ENCODE measurements at regions not wholly inside any gene's neighbourhood (a gene's known extent, or its start where the extent isn't known, plus 50 kb on each side); places are given as distances from the start of the nearest gene placed in this dataset.

- peak; percentile 69 for FAIRE-seq
- H3K27ac ChIP-seq (ENCODE audit: control insufficient read depth, insufficient read depth, low read length), result peak overlapping the region; percentile 49
Measured at GRCh38 chr3:170709046-170709445, 123.2 kb upstream of the SLC7A14 start.

GRCh38 chr3:170707899-170708298, 122.0 kb upstream of the SLC7A14 start:
- Histone ChIP-seq H3K4me1 (ENCODE audit: control insufficient read depth, extremely low read depth, insufficient read depth, low read length) (peaks cover 46% of the 10 kb centered on the region), H3K9ac (ENCODE audit: control insufficient read depth, extremely low read depth, insufficient read depth, low read length) (no peak overlapping the region), H3K9me1 (ENCODE audit: control insufficient read depth, extremely low read depth, insufficient read depth, low read length) (no peaks in the 10 kb centered on the region), H3K27ac (ENCODE audit: control insufficient read depth, insufficient read depth, low read length) (peak overlapping the region; percentile 49), H3K36me3 (ENCODE audit: control insufficient read depth in 2 of 2, extremely low read depth in 1 of 2, insufficient read depth in 2 of 2, low read length in 2 of 2) (no peaks in the 10 kb centered on the region), H3K4me3 (ENCODE audit: control insufficient read depth in 2 of 3, extremely low read depth in 1 of 3, insufficient read depth in 2 of 3, low read depth in 1 of 3, low read length in 3 of 3) (no peak overlapping the region), H3K27me3 (ENCODE audit: control insufficient read depth, extremely low read depth, insufficient read depth, low read length) (no peaks in the 10 kb centered on the region), H4K20me1 (ENCODE audit: control insufficient read depth, extremely low read depth, insufficient read depth, low read length) (no peaks in the 10 kb centered on the region), H2AFZ (ENCODE audit: control insufficient read depth, low read length) (no peak overlapping the region), H3K79me2 (ENCODE audit: control insufficient read depth, insufficient read depth, low read length) (no peaks in the 10 kb centered on the region), H3K9me3 (ENCODE audit: control insufficient read depth, low read depth, low read length) (peaks cover 5% of the 10 kb centered on the region), H3K4me2 (ENCODE audit: control insufficient read depth, extremely low read depth, insufficient read depth, low read depth, low read length) (peak overlapping the region; percentile 63)
- TF ChIP-seq EZH2 (IDR thresholded peaks at IDR 0.05; ENCODE audit: low read length) (no peak), CTCF (optimal IDR thresholded peaks at IDR 0.05 in 1 of 3, IDR thresholded peaks at IDR 0.05 in 1 of 3, conservative IDR thresholded peaks at IDR 0.05 in 1 of 3; ENCODE audit: extremely low read depth in 1 of 3, insufficient read depth in 2 of 3, low read length in 3 of 3) (no peak)
- dilution Hi-C loops (cut with MboI; ENCODE audit: extremely low pct_ligation_motif_present, low sequenced_read_pairs), result no loop called here
- DNase-seq (ENCODE audit: low read depth, low spot score) (no peak), FAIRE-seq (peak; percentile 76)

More at GRCh38 chr3:170709046-170709445, 123.2 kb upstream of the SLC7A14 start:
- H2AFZ ChIP-seq (ENCODE audit: control insufficient read depth, low read length), result no peak overlapping the region
- H3K9ac ChIP-seq (ENCODE audit: control insufficient read depth, extremely low read depth, insufficient read depth, low read length), result no peak overlapping the region
- H3K4me1 ChIP-seq (ENCODE audit: control insufficient read depth, extremely low read depth, insufficient read depth, low read length), result peaks cover 51% of the 10 kb centered on the region
- peak overlapping the region; percentile 7 for H3K4me2 ChIP-seq (ENCODE audit: control insufficient read depth, extremely low read depth, insufficient read depth, low read depth, low read length)
- dilution Hi-C loops (cut with MboI; ENCODE audit: extremely low pct_ligation_motif_present, low sequenced_read_pairs), result no loop called here
- no peak overlapping the region for H3K4me3 ChIP-seq (ENCODE audit: control insufficient read depth in 2 of 3, extremely low read depth in 1 of 3, insufficient read depth in 2 of 3, low read depth in 1 of 3, low read length in 3 of 3)
- no peaks in the 10 kb centered on the region for H3K27me3 ChIP-seq (ENCODE audit: control insufficient read depth, extremely low read depth, insufficient read depth, low read length)
- no peaks in the 10 kb centered on the region for H3K79me2 ChIP-seq (ENCODE audit: control insufficient read depth, insufficient read depth, low read length)
- no peaks in the 10 kb centered on the region for H3K36me3 ChIP-seq (ENCODE audit: control insufficient read depth in 2 of 2, extremely low read depth in 1 of 2, insufficient read depth in 2 of 2, low read length in 2 of 2)
- no peaks in the 10 kb centered on the region for H3K9me1 ChIP-seq (ENCODE audit: control insufficient read depth, extremely low read depth, insufficient read depth, low read length)
- no peak for TF ChIP-seq CTCF (optimal IDR thresholded peaks at IDR 0.05 in 1 of 3, IDR thresholded peaks at IDR 0.05 in 1 of 3, conservative IDR thresholded peaks at IDR 0.05 in 1 of 3; ENCODE audit: extremely low read depth in 1 of 3, insufficient read depth in 2 of 3, low read length in 3 of 3)
- no peak for TF ChIP-seq EZH2 (IDR thresholded peaks at IDR 0.05; ENCODE audit: low read length)
- no peaks in the 10 kb centered on the region for H4K20me1 ChIP-seq (ENCODE audit: control insufficient read depth, extremely low read depth, insufficient read depth, low read length)
- peaks cover 5% of the 10 kb centered on the region for H3K9me3 ChIP-seq (ENCODE audit: control insufficient read depth, low read depth, low read length)
- no peak for DNase-seq (ENCODE audit: low read depth, low spot score)
